Activated naive CD8-positive, alpha-beta T cell treated with anti-CD3 and anti-CD28 coated beads for 36 hours (primary cell): ENCODE measurements at regions not wholly inside any gene's neighbourhood (a gene's known extent, or its start where the extent isn't known, plus 50 kb on each side); places are given as distances from the start of the nearest gene placed in this dataset.

Experiments used
- DNase-seq: peaks from one replicate; pipeline ENCODE4 v3.0.0; 2021
- H3K27ac Mint-ChIP-seq: one replicate; pipeline ENCODE4 v1.8.0; 2022; ENCODE audit warnings: mild to moderate bottlenecking, moderate library complexity, mixed read lengths
- H3K27me3 Mint-ChIP-seq: one replicate; pipeline ENCODE4 v1.8.0; 2022; ENCODE audit warnings: mild to moderate bottlenecking, mixed read lengths
- H3K36me3 Mint-ChIP-seq: one replicate; pipeline ENCODE4 v1.8.0; 2021; ENCODE audit warnings: mild to moderate bottlenecking, mixed read lengths
- H3K4me1 Mint-ChIP-seq: one replicate; pipeline ENCODE4 v1.8.0; 2021; ENCODE audit warnings: mixed read lengths
- H3K4me3 Mint-ChIP-seq: one replicate; pipeline ENCODE4 v1.8.0; 2022; ENCODE audit warnings: mild to moderate bottlenecking, moderate library complexity, mixed read lengths
- H3K9me3 Mint-ChIP-seq: one replicate; pipeline ENCODE4 v1.8.0; 2022; ENCODE audit warnings: mixed read lengths

GRCh38 chr6:21680611-21681010 lies 87.1 kb downstream of the SOX4 start:
- H3K4me1 Mint-ChIP-seq, result no peaks in the 10 kb centered on the region

GRCh38 chr6:21690489-21690888 lies 96.9 kb downstream of the SOX4 start:
- H3K4me1 Mint-ChIP-seq, result no peaks in the 10 kb centered on the region
- H3K4me3 Mint-ChIP-seq, result no peak overlapping the region
- H3K9me3 Mint-ChIP-seq, result peaks cover 9% of the 10 kb centered on the region
- no peaks in the 10 kb centered on the region for H3K36me3 Mint-ChIP-seq
- DNase-seq, result no peak
- no peaks in the 10 kb centered on the region for H3K27me3 Mint-ChIP-seq
- H3K27ac Mint-ChIP-seq, result no peak overlapping the region

More at GRCh38 chr6:21680611-21681010, 87.1 kb downstream of the SOX4 start:
- Mint-ChIP-seq H3K36me3 (no peaks in the 10 kb centered on the region), H3K9me3 (no peaks in the 10 kb centered on the region), H3K27ac (no peak overlapping the region), H3K4me3 (no peak overlapping the region), H3K27me3 (no peaks in the 10 kb centered on the region)
- no peak for DNase-seq

- Mint-ChIP-seq H3K4me3 (no peak overlapping the region), H3K9me3 (peaks cover 9% of the 10 kb centered on the region), H3K27me3 (no peaks in the 10 kb centered on the region), H3K4me1 (no peaks in the 10 kb centered on the region), H3K27ac (no peak overlapping the region), H3K36me3 (no peaks in the 10 kb centered on the region)
- DNase-seq, result no peak
These were observed 98.3 kb downstream of the SOX4 start for GRCh38 chr6:21691685-21692346.

- H3K27ac Mint-ChIP-seq, result no peak overlapping the region
These were observed 99.2 kb downstream of the SOX4 start for GRCh38 chr6:21692721-21693120.

GRCh38 chr6:21694168-21694567 lies 100.6 kb downstream of the SOX4 start:
- DNase-seq, result no peak
- Mint-ChIP-seq H3K4me3 (no peak overlapping the region), H3K27me3 (no peaks in the 10 kb centered on the region), H3K4me1 (no peaks in the 10 kb centered on the region), H3K9me3 (peaks cover 2% of the 10 kb centered on the region), H3K36me3 (no peaks in the 10 kb centered on the region), H3K27ac (no peak overlapping the region)

More at GRCh38 chr6:21692721-21693120, 99.2 kb downstream of the SOX4 start:
- Mint-ChIP-seq H3K9me3 (peaks cover 5% of the 10 kb centered on the region), H3K36me3 (no peaks in the 10 kb centered on the region), H3K27me3 (no peaks in the 10 kb centered on the region), H3K4me1 (no peaks in the 10 kb centered on the region), H3K4me3 (no peak overlapping the region)
- DNase-seq, result no peak

GRCh38 chr6:21707524-21708319 lies 114.2 kb downstream of the SOX4 start:
- no peak overlapping the region for H3K4me3 Mint-ChIP-seq
- no peaks in the 10 kb centered on the region for H3K27me3 Mint-ChIP-seq
- no peaks in the 10 kb centered on the region for H3K9me3 Mint-ChIP-seq

GRCh38 chr6:21708320-21708580 lies 114.7 kb downstream of the SOX4 start:
- Mint-ChIP-seq H3K27me3 (peaks cover under 1% of the 10 kb centered on the region), H3K9me3 (no peaks in the 10 kb centered on the region), H3K27ac (no peak overlapping the region), H3K36me3 (no peaks in the 10 kb centered on the region), H3K4me3 (no peak overlapping the region), H3K4me1 (no peaks in the 10 kb centered on the region)
- no peak for DNase-seq

More at GRCh38 chr6:21707524-21708319, 114.2 kb downstream of the SOX4 start:
- Mint-ChIP-seq H3K27ac (no peak overlapping the region), H3K4me1 (no peaks in the 10 kb centered on the region), H3K36me3 (no peaks in the 10 kb centered on the region)
- DNase-seq, result no peak

- no peak for DNase-seq
- Mint-ChIP-seq H3K4me3 (no peak overlapping the region), H3K4me1 (no peaks in the 10 kb centered on the region), H3K9me3 (no peaks in the 10 kb centered on the region), H3K27ac (no peak overlapping the region), H3K27me3 (peaks cover 8% of the 10 kb centered on the region), H3K36me3 (no peaks in the 10 kb centered on the region)
These were observed 116.7 kb downstream of the SOX4 start for GRCh38 chr6:21710216-21710615.

- H3K4me3 Mint-ChIP-seq, result no peak overlapping the region
- no peaks in the 10 kb centered on the region for H3K9me3 Mint-ChIP-seq
- no peak for DNase-seq
- H3K36me3 Mint-ChIP-seq, result no peaks in the 10 kb centered on the region
- no peaks in the 10 kb centered on the region for H3K4me1 Mint-ChIP-seq
- H3K27me3 Mint-ChIP-seq, result peaks cover 8% of the 10 kb centered on the region
- H3K27ac Mint-ChIP-seq, result no peak overlapping the region
These were observed 117.5 kb downstream of the SOX4 start for GRCh38 chr6:21710908-21711627.

GRCh38 chr6:21712213-21712612 lies 118.7 kb downstream of the SOX4 start:
- DNase-seq, result no peak
- Mint-ChIP-seq H3K4me3 (no peak overlapping the region), H3K27me3 (peaks cover 8% of the 10 kb centered on the region), H3K27ac (no peak overlapping the region), H3K4me1 (no peaks in the 10 kb centered on the region), H3K9me3 (no peaks in the 10 kb centered on the region), H3K36me3 (no peaks in the 10 kb centered on the region)

GRCh38 chr6:21713481-21713880 lies 119.9 kb downstream of the SOX4 start:
- no peak overlapping the region for H3K4me3 Mint-ChIP-seq
- H3K4me1 Mint-ChIP-seq, result no peaks in the 10 kb centered on the region
- no peak for DNase-seq
- no peaks in the 10 kb centered on the region for H3K36me3 Mint-ChIP-seq
- no peaks in the 10 kb centered on the region for H3K9me3 Mint-ChIP-seq
- no peak overlapping the region for H3K27ac Mint-ChIP-seq
- H3K27me3 Mint-ChIP-seq, result peaks cover 8% of the 10 kb centered on the region

GRCh38 chr6:21715180-21715579 lies 121.6 kb downstream of the SOX4 start:
- Mint-ChIP-seq H3K27me3 (peaks cover 8% of the 10 kb centered on the region), H3K9me3 (peaks cover under 1% of the 10 kb centered on the region), H3K4me3 (no peak overlapping the region), H3K27ac (no peak overlapping the region), H3K4me1 (no peaks in the 10 kb centered on the region), H3K36me3 (no peaks in the 10 kb centered on the region)
- no peak for DNase-seq

- no peak for DNase-seq
- Mint-ChIP-seq H3K4me1 (no peaks in the 10 kb centered on the region), H3K4me3 (no peak overlapping the region), H3K27ac (no peak overlapping the region), H3K36me3 (no peaks in the 10 kb centered on the region), H3K9me3 (peaks cover 1% of the 10 kb centered on the region), H3K27me3 (peaks cover 3% of the 10 kb centered on the region)
These were observed 129.0 kb downstream of the SOX4 start for GRCh38 chr6:21722510-21722909.

GRCh38 chr6:21726676-21727075 lies 133.1 kb downstream of the SOX4 start:
- H3K27me3 Mint-ChIP-seq, result no peaks in the 10 kb centered on the region
- DNase-seq, result no peak
- no peak overlapping the region for H3K4me3 Mint-ChIP-seq
- no peaks in the 10 kb centered on the region for H3K36me3 Mint-ChIP-seq
- H3K27ac Mint-ChIP-seq, result no peak overlapping the region
- no peaks in the 10 kb centered on the region for H3K4me1 Mint-ChIP-seq
- H3K9me3 Mint-ChIP-seq, result no peaks in the 10 kb centered on the region

GRCh38 chr6:21728141-21728540 lies 134.6 kb downstream of the SOX4 start:
- Mint-ChIP-seq H3K4me3 (no peak overlapping the region), H3K36me3 (no peaks in the 10 kb centered on the region), H3K27ac (no peak overlapping the region), H3K27me3 (no peaks in the 10 kb centered on the region), H3K4me1 (no peaks in the 10 kb centered on the region), H3K9me3 (no peaks in the 10 kb centered on the region)
- no peak for DNase-seq
